BLaER1 (cell line): ENCODE measurements at regions not wholly inside any gene's neighbourhood (a gene's known extent, or its start where the extent isn't known, plus 50 kb on each side); places are given as distances from the start of the nearest gene placed in this dataset.

ENCODE experiments used
- H3K27ac ChIP-seq: shearing (Covaris generic); formaldehyde crosslinking; 2 replicates; pipeline ENCODE4 v1.8.1; 2022
- H3K27me3 ChIP-seq: shearing (Covaris generic); formaldehyde crosslinking; 2 replicates; pipeline ENCODE4 v1.8.1; 2022
- H3K36me3 ChIP-seq: shearing (Covaris generic); formaldehyde crosslinking; 2 replicates; pipeline ENCODE4 v1.8.1; 2022
- H3K4me1 ChIP-seq: shearing (Covaris generic); formaldehyde crosslinking; 2 replicates; pipeline ENCODE4 v1.8.1; 2022
- H3K4me2 ChIP-seq: shearing (Covaris generic); formaldehyde crosslinking; 2 replicates; pipeline ENCODE4 v1.8.1; 2022
- H3K4me3 ChIP-seq: shearing (Covaris generic); formaldehyde crosslinking; 2 replicates; pipeline ENCODE4 v1.8.1; 2022
- H3K9ac ChIP-seq: shearing (Covaris generic); formaldehyde crosslinking; 2 replicates; pipeline ENCODE4 v1.8.1; 2022
- H3K9me3 ChIP-seq: shearing (Covaris generic); formaldehyde crosslinking; 2 replicates; pipeline ENCODE4 v1.8.1; 2022
- H4K20me1 ChIP-seq: shearing (Covaris generic); formaldehyde crosslinking; 2 replicates; pipeline ENCODE4 v1.8.1; 2022
- Cebpa-rat ChIP-seq: shearing (Covaris generic); IDR thresholded peaks from 2 replicates; pipeline ENCODE4 v1.8.1; 2022

GRCh38 chr7:84390845-84391244 is 196.3 kb upstream of the SEMA3A start:
- TF ChIP-seq Cebpa-rat = no peak
- Histone ChIP-seq H3K9me3 (no peaks in the 10 kb centered on the region), H3K9ac (no peak overlapping the region), H3K4me3 (no peak overlapping the region), H3K36me3 (no peaks in the 10 kb centered on the region), H3K4me2 (no peak overlapping the region), H3K27me3 (no peaks in the 10 kb centered on the region), H3K27ac (no peak overlapping the region), H4K20me1 (no peaks in the 10 kb centered on the region), H3K4me1 (0 out of 2 replicates have a peak, but pooled peaks cover 6% of the 10 kb centered on the region)

GRCh38 chr7:84389242-84389641 is 194.7 kb upstream of the SEMA3A start:
- no peak overlapping the region for H3K4me3 ChIP-seq
- no peaks in the 10 kb centered on the region for H4K20me1 ChIP-seq
- 0 out of 2 replicates have a peak, but pooled peaks cover 6% of the 10 kb centered on the region for H3K4me1 ChIP-seq
- H3K4me2 ChIP-seq = no peak overlapping the region
- H3K9me3 ChIP-seq = no peaks in the 10 kb centered on the region
- TF ChIP-seq Cebpa-rat = peak; percentile 87; the same call in 1 of the 2 replicates
- no peak overlapping the region for H3K9ac ChIP-seq
- H3K27me3 ChIP-seq = no peaks in the 10 kb centered on the region
- H3K36me3 ChIP-seq = no peaks in the 10 kb centered on the region
- H3K27ac ChIP-seq = no peak overlapping the region

DNA sequence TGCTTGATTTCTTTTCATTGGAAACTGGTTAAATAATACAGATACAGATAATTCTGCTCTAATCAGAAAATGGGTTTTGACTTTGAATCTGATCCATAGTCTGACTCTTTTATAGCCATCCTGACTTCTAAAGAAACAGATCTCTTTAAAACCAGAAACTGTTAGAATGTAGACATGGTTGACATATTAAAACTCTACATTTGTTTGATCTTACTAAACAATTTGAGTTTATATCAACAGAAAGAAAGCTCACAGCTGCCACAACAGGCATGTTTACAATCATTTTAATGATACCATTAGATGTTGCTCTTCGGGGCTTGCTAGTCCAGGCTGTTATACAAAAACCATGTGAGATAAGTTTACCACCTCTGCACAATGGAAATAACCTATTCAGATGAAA is 193.0 kb upstream of the SEMA3A start:
- TF ChIP-seq Cebpa-rat = no peak
- no peak overlapping the region for H3K9ac ChIP-seq
- H3K9me3 ChIP-seq = no peaks in the 10 kb centered on the region

DNA sequence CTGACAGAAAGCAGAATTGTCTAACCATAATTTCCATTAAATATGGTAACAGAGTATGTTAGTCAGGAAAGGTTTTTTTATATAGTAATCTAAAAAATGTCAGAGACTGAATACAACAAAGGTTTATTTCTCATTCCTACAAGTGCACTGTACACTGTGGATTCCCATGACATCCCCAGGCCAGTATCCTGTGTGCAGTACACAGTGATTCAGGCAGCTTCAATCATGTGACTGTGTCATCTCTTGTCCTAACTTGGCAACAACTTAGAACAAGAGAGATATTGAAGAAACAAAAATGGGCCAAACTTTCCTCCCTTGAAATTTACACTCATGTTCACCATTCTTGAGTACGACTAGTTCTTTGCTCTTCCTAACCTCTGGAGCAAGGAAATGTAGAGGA is 189.8 kb upstream of the SEMA3A start:
- Histone ChIP-seq H3K9ac (no peak overlapping the region), H3K36me3 (no peaks in the 10 kb centered on the region), H3K27me3 (no peaks in the 10 kb centered on the region), H4K20me1 (no peaks in the 10 kb centered on the region), H3K4me1 (0 out of 2 replicates have a peak, but pooled peaks cover 6% of the 10 kb centered on the region), H3K4me3 (no peak overlapping the region), H3K9me3 (no peaks in the 10 kb centered on the region), H3K27ac (no peak overlapping the region), H3K4me2 (no peak overlapping the region)
- TF ChIP-seq Cebpa-rat = no peak

More for the DNA sequence above, 193.0 kb upstream of the SEMA3A start:
- Histone ChIP-seq H3K36me3 (no peaks in the 10 kb centered on the region), H3K4me1 (0 out of 2 replicates have a peak, but pooled peaks cover 6% of the 10 kb centered on the region), H3K4me2 (no peak overlapping the region), H3K27ac (no peak overlapping the region), H4K20me1 (no peaks in the 10 kb centered on the region), H3K4me3 (no peak overlapping the region), H3K27me3 (no peaks in the 10 kb centered on the region)

GRCh38 chr7:84379446-84379845 is 184.9 kb upstream of the SEMA3A start:
- Histone ChIP-seq H3K4me2 (no peak overlapping the region), H4K20me1 (no peaks in the 10 kb centered on the region), H3K27me3 (no peaks in the 10 kb centered on the region), H3K36me3 (no peaks in the 10 kb centered on the region), H3K9me3 (no peaks in the 10 kb centered on the region), H3K4me3 (no peak overlapping the region), H3K4me1 (no peaks in the 10 kb centered on the region), H3K9ac (no peak overlapping the region), H3K27ac (no peak overlapping the region)
- TF ChIP-seq Cebpa-rat = no peak

- Histone ChIP-seq H3K9ac (no peak overlapping the region), H4K20me1 (no peaks in the 10 kb centered on the region), H3K4me3 (no peak overlapping the region), H3K4me2 (no peak overlapping the region), H3K27ac (no peak overlapping the region), H3K27me3 (no peaks in the 10 kb centered on the region), H3K9me3 (no peaks in the 10 kb centered on the region), H3K4me1 (no peaks in the 10 kb centered on the region), H3K36me3 (no peaks in the 10 kb centered on the region)
- TF ChIP-seq Cebpa-rat = no peak
Observed at GRCh38 chr7:84372712-84373111, 178.1 kb upstream of the SEMA3A start.

- Histone ChIP-seq H3K27ac (no peak overlapping the region), H3K27me3 (no peaks in the 10 kb centered on the region), H3K36me3 (no peaks in the 10 kb centered on the region), H4K20me1 (no peaks in the 10 kb centered on the region), H3K4me1 (no peaks in the 10 kb centered on the region), H3K9me3 (no peaks in the 10 kb centered on the region), H3K4me3 (no peak overlapping the region), H3K9ac (no peak overlapping the region), H3K4me2 (no peak overlapping the region)
- TF ChIP-seq Cebpa-rat = no peak
Observed at GRCh38 chr7:84372155-84372621, 177.6 kb upstream of the SEMA3A start.

DNA sequence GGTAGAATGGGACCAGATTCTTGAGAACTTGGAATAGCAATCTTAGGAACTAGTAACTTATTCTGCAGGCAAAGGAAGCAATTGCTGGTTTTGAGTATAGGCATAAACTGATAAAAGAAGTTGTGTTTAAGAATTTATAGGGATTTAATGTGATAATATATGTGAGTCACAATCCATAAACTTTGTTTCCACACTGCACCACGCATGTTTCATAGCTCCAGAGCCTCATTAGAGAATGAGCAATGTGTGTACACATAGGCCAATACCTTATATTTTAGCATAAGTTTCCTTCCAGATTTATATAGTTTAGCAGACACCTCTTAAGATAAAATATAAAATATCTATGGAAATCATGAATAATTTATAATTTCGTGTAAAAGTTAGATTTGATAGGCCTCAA is 175.5 kb upstream of the SEMA3A start:
- Histone ChIP-seq H3K36me3 (no peaks in the 10 kb centered on the region), H3K4me2 (no peak overlapping the region), H3K27ac (no peak overlapping the region), H3K4me1 (no peaks in the 10 kb centered on the region), H3K9ac (no peak overlapping the region), H3K4me3 (no peak overlapping the region), H3K9me3 (no peaks in the 10 kb centered on the region), H4K20me1 (no peaks in the 10 kb centered on the region), H3K27me3 (no peaks in the 10 kb centered on the region)
- TF ChIP-seq Cebpa-rat = no peak

GRCh38 chr7:84368122-84368521 is 173.5 kb upstream of the SEMA3A start:
- no peaks in the 10 kb centered on the region for H4K20me1 ChIP-seq

GRCh38 chr7:84364708-84365107 is 170.1 kb upstream of the SEMA3A start:
- Histone ChIP-seq H3K4me3 (no peak overlapping the region), H4K20me1 (no peaks in the 10 kb centered on the region), H3K36me3 (no peaks in the 10 kb centered on the region), H3K27me3 (no peaks in the 10 kb centered on the region), H3K9ac (no peak overlapping the region), H3K4me2 (no peak overlapping the region), H3K4me1 (no peaks in the 10 kb centered on the region), H3K27ac (no peak overlapping the region), H3K9me3 (no peaks in the 10 kb centered on the region)
- no peak for TF ChIP-seq Cebpa-rat

More at GRCh38 chr7:84368122-84368521, 173.5 kb upstream of the SEMA3A start:
- Histone ChIP-seq H3K4me2 (no peak overlapping the region), H3K36me3 (no peaks in the 10 kb centered on the region), H3K4me3 (no peak overlapping the region), H3K27ac (no peak overlapping the region), H3K27me3 (no peaks in the 10 kb centered on the region), H3K9ac (no peak overlapping the region), H3K9me3 (no peaks in the 10 kb centered on the region), H3K4me1 (no peaks in the 10 kb centered on the region)
- TF ChIP-seq Cebpa-rat = no peak

- TF ChIP-seq Cebpa-rat = no peak
- H3K4me3 ChIP-seq = no peak overlapping the region
- H3K4me1 ChIP-seq = no peaks in the 10 kb centered on the region
- no peak overlapping the region for H3K27ac ChIP-seq
- no peaks in the 10 kb centered on the region for H4K20me1 ChIP-seq
- no peaks in the 10 kb centered on the region for H3K9me3 ChIP-seq
- H3K4me2 ChIP-seq = no peak overlapping the region
- H3K9ac ChIP-seq = no peak overlapping the region
- no peaks in the 10 kb centered on the region for H3K36me3 ChIP-seq
- no peaks in the 10 kb centered on the region for H3K27me3 ChIP-seq
Observed at GRCh38 chr7:84363741-84364140, 169.2 kb upstream of the SEMA3A start.
